ENCODE measurements at regions not wholly inside any gene's neighbourhood (a gene's known extent, or its start where the extent isn't known, plus 50 kb on each side); places are given as distances from the start of the nearest gene placed in this dataset.

- TF ChIP-seq CTCF (conservative IDR thresholded peaks at IDR 0.05): no peak
- no peak for TF ChIP-seq ZFX (IDR thresholded peaks at IDR 0.05)
Measured at GRCh38 chr5:162801235-162801634, 636.2 kb upstream of the CCNG1 start.

Data from C4-2B (cell line).